Ureter (tissue), 1 donor: ENCODE measurements at regions not wholly inside any gene's neighbourhood (a gene's known extent, or its start where the extent isn't known, plus 50 kb on each side); places are given as distances from the start of the nearest gene placed in this dataset.

Experiments
- DNase-seq: peaks from one replicate; pipeline ENCODE4 v3.0.0-alpha.2; 2020; ENCODE audit warnings: low spot score
- donor health status: DM: yes; HTN: yes; CAD: no.

GRCh38 chr16:82567175-82567574, 59.6 kb upstream of the CDH13 start:
- no peak for DNase-seq

- no peak for DNase-seq
Observed at GRCh38 chr16:82563401-82563800, 63.4 kb upstream of the CDH13 start.

DNA sequence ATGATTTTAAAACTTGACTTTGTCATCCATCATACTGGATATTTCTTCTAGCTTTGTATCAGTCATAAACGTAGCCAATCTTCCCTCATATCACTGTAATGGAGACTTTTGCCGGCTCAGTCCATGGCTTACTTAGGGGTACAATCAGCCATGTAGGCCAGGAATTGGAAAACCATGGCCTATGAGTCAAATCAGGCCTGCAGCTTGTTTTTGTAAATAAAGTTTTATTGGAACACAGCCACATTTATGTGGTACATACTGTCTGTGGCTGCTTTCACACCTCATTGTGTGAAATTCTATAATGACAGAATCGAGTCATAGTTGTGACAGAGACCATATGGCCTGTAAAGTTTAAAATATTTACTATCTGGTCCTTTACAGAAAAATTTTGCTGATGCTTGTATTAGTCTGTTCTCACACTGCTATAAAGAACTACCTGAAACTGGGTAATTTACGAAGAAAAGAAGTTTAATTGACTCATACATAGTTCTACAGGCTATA, 64.5 kb upstream of the CDH13 start:
- no peak for DNase-seq

- no peak for DNase-seq
Observed at GRCh38 chr16:82560805-82561325, 65.9 kb upstream of the CDH13 start.

DNA sequence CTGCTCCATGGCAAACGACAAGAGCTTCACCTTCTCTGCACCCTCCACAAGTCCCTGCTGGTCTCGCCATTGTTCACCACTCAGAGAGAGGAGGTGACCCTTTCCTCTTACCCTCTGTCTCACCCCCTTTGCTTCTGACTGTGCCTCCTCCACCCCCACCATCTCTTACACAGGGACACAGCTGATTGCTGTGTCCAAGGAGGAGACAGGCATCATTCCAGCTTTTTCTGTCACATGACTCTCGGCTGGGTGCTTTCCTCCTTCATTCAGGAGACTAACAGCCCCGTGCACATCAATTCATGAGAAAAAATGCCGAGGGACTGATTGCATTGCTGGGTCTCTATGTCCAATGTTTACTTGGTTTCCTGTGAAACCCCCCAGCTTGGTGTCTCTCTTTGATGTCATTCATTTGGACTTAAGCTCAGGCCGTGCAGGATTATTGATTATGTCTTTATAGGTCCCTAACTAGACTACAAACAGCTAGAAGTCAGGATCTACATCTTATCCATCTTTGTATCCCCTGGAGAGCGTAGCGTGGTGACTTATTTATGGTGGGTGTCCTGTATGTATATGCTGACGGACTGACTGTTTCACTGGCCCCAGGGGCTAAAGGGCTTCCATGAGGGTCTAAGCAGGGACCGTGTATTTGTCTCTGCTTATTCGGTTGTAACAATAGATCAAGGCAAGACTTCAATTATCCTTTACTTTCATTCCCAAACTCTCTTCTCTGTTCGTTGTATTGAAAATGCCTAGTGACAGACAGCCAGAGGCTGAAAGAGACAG, 82.2 kb upstream of the CDH13 start:
- no peak for DNase-seq

DNA sequence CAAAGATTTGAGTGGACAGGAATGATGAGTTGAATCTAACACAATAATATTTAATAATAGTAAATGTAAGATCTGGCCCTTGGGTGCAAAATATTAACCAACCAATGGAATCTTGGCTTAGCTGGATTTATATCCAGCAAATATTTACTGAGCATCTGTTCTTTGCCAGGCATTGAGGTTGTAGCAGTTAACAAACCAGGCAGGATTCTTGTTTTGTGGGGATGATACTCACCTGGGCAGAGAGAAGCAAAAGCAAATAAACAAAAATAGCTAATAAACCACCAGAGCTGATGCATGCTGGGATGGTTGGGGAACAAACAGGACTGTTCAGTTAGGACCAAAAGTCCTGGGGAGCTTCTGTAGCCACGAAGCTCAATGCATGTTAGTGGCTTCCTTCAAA, 84.1 kb upstream of the CDH13 start:
- no peak for DNase-seq

GRCh38 chr16:82541103-82541502, 85.7 kb upstream of the CDH13 start:
- no peak for DNase-seq

GRCh38 chr16:82535764-82536163, 91.0 kb upstream of the CDH13 start:
- DNase-seq: no peak

- DNase-seq: no peak
Observed at GRCh38 chr16:82535262-82535661, 91.5 kb upstream of the CDH13 start.

DNA sequence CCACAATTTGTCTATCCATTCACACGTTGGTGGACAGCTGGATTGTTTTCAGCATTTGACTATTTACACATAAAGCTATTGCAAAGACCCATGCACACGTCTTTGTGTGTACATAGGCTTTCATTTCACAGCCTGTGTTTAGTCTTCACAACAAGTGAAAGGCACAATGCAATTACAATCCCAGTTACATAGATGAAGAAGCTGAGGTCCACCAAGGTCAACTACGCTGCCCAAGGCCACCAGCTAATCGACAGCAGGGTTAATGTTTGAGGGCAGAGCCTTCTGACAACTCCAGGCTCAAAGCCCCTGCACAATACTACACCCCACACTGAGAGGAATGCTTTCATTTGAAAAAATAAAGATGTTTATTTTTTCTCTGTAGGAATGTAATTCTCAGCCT, 93.6 kb upstream of the CDH13 start:
- DNase-seq: no peak

- DNase-seq: no peak
Observed at GRCh38 chr16:82530883-82531282, 95.9 kb upstream of the CDH13 start.

GRCh38 chr16:82527101-82527500, 99.7 kb upstream of the CDH13 start:
- DNase-seq: no peak

DNA sequence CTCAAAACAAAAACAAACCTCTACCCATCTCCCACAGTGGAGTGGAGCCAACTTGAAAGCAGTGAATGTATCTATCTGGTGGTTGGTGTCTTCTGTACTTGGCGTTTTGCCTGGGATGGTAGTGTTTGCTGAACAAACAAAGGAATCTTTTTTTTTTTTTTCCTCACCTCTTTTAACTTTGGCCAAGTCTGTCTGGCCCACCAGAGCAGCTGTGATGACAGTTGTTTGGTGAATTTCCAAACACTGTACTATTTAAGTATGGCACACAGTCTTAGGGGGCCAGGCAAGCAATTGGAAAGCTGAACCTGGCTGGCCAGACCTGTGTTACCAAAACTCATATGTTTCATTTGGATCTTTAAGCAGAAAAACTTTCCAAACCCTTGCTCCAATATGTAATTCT, 101.8 kb upstream of the CDH13 start:
- no peak for DNase-seq

- DNase-seq: no peak
Observed at GRCh38 chr16:82523815-82524214, 103.0 kb upstream of the CDH13 start.

DNA sequence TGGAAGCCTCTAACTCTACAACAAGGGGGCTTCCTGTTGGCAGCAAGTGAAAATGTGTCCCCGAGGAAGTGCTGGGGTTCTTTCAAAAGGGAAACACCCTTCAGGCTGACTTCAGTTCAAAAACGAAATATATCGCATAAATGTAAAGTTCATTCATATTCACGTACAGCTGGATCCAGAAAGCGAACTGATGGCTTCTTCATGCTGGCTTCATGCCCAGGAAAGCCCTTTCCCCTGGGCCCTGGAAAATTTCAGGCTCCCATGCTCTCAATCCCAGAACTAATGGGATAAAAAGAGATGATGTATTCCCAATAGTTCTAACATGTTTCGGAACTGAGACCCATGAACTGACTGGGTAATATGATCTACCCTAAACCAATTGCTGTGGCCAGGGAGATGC, 104.7 kb upstream of the CDH13 start:
- no peak for DNase-seq

DNA sequence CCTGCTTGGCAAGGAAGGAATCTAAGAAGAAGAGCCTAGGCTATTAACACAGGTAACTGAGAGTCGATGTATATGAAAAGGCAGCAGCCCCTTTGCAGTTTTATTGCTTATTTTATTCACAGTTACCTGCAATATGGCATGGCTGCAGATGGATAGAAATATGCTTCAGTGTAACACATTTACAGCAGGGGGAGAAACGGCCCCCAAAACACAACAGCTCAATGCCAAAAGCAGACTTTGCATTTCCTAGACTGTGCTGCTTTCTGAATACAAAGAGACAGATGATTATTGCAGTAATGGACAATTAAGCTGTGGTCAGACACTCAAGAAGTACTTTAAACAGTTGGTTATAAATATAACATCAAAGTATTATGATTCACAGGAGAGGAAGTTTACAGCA, 108.0 kb upstream of the CDH13 start:
- DNase-seq: no peak

DNA sequence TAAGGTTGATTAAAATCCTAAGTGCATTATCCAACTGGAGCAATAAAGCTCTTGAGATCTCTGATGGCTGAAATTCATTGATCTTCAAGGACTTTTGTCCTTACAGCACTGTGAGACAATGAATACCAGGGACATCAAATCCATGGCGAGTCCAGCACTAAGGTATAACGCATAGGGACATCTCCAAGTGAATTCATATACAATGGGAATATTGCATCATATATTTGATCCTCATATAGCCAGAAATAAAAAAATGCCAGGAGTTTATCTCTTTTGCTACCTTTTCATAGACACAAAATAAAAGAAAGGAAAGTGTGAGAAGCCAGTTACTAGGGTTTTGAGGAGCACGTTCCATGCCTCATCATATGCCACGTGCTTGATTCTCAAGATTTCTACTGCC, 112.5 kb upstream of the CDH13 start:
- no peak for DNase-seq

DNA sequence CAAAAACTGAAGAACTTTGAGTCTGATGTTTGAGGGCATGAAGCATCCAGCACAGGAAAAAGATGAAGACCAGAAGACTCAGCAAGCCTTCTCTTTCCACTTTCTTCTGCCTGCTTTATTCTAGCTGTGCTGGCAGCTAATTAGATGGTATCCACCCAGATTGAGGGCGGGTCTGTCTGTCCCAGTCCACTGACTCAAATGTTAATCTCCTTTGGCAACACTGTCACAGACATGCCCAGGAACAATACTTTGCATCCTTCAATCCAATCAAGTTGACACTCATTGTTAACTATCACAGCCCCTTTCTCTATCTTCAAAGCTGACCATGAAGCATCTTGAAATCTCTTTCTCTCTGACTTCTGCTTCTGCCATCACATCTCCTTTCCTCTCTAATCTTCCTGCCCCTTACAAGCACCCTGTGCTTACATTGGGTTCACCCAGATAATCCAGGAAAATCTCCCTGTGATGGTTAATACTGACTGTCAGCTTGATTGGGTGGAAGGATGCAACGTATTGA, 115.9 kb upstream of the CDH13 start:
- no peak for DNase-seq

DNA sequence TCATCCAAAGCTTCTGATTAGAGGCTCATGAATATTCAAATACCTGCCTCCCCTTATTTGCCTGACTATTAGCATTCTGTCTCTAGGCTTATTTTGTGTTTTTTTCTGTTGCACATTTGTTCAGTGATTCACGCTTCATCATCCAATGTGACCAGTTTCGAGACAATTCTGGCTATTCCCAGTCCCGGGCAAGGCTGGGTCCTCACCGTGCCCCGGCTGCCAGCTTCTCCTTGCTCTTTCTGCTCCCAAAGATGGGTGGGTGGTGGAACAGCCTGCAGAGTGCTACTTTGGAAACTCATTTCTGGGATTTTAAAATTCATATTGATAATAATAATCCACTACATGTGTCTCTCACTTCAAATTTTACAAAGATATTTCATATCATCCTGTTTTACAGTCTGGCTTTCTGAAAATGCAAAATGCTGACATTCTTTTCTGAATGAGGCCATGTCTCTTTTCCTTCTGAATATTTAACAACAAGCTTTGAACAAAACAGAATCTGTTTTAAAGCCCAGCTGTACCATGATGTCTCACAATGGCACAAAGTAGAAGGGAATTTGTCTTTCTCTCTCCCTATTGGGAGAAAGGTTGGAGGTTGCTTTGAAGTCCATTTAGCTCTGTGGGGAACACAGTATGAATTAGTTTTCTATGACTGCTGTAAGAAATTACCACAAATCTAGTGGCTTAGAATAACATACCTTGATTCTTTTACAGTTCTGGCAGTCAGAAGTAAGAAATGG, 116.9 kb upstream of the CDH13 start:
- DNase-seq: no peak

- no peak for DNase-seq
Observed at GRCh38 chr16:82506692-82507670, 119.8 kb upstream of the CDH13 start.

- DNase-seq: no peak
Observed at GRCh38 chr16:82504836-82505235, 121.9 kb upstream of the CDH13 start.

DNA sequence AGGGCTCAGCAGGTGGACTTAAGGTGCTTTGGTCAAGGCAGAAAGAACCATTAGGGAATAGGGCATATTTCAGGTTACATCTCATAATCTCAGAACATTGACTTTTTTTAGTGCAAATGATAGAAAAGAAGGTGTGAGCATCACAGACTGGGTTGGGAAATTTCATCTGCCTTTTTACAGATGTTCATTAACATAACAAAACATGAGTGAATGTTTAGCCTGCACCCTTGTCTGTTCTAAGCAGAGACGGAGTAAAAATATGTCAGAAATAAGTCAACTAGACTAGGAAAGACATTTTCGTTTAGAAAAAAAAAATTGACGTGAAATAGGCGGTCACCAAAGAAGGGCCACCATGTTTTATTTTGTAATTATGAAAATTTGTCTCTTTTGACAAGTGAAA, 127.5 kb upstream of the CDH13 start:
- no peak for DNase-seq
